ENCODE measurements at regions not wholly inside any gene's neighbourhood (a gene's known extent, or its start where the extent isn't known, plus 50 kb on each side); places are given as distances from the start of the nearest gene placed in this dataset.

GRCh38 chr15:39429898-39430357 lies 151.0 kb upstream of the THBS1 start:
- no peak for TF ChIP-seq CHD2 (IDR thresholded peaks at IDR 0.05; ENCODE audit: low read length)
- no peak for TF ChIP-seq RAD21 (IDR thresholded peaks at IDR 0.05 in 1 of 2, conservative IDR thresholded peaks at IDR 0.05 in 1 of 2; ENCODE audit: low read depth in 2 of 2, low read length in 2 of 2)
- no peak for TF ChIP-seq BACH1 (IDR thresholded peaks at IDR 0.05; ENCODE audit: low read length)
- TF ChIP-seq POLR2A (IDR thresholded peaks at IDR 0.05; ENCODE audit: control extremely low read depth in 1 of 2, low read depth in 2 of 2, low read length in 2 of 2) = no peak
- no peak for TF ChIP-seq RXRA (IDR thresholded peaks at IDR 0.05; ENCODE audit: insufficient read depth, low read depth, low read length)
- no peak for TF ChIP-seq CTCF (IDR thresholded peaks at IDR 0.05; ENCODE audit: control extremely low read depth in 1 of 3, insufficient read depth in 1 of 3, low read depth in 1 of 3, low read length in 3 of 3)
- TF ChIP-seq SIX5 (IDR thresholded peaks at IDR 0.05; ENCODE audit: low read depth, low read length) = no peak
- TF ChIP-seq EGR1 (IDR thresholded peaks at IDR 0.05; ENCODE audit: borderline replicate concordance, low read depth, low read length) = no peak
- no peak for TF ChIP-seq SP4 (IDR thresholded peaks at IDR 0.05; ENCODE audit: low read length)
- no peak for TF ChIP-seq TAF1 (IDR thresholded peaks at IDR 0.05; ENCODE audit: low read depth, low read length)
- 61% methylated on average over 3 of the region's 3 CpGs; no CpG with 5 or more reads in 1 of the 2 experiments for WGBS, 2 experiments (ENCODE audit: extremely low coverage in 1 of 2, insufficient coverage in 1 of 2, insufficient read length in 1 of 2, insufficient replicate concordance in 2 of 2, low coverage in 1 of 2, low lambda C conversion rate in 2 of 2, missing lambda C conversion rate in 1 of 2)
- ChIA-PET CTCF (ENCODE audit: partially characterized antibody) (interaction anchor here (0.6 to 0.8 kb wide), 2 partner anchors 9 to 23 kb away, joined by 3 read pairs; no protein-coding TSS in a partner anchor), POLR2A (ENCODE audit: partially characterized antibody) (no interaction called here)
- no peaks in the 10 kb centered on the region for H3K79me2 ChIP-seq (ENCODE audit: control insufficient read depth in 1 of 2, insufficient read depth in 2 of 2, low read length in 2 of 2)
- no peaks in the 10 kb centered on the region for H3K23me2 ChIP-seq (ENCODE audit: low read depth, low read length)
- H3K27me3 ChIP-seq (replicated peaks in 1 of 4; ENCODE audit: control insufficient read depth in 3 of 4, extremely low read depth in 1 of 4, insufficient read depth in 3 of 4, low read length in 3 of 4) = no peaks in the 10 kb centered on the region; a peak in 1 of 7 replicates
- FAIRE-seq = no peak
- H4K20me1 ChIP-seq (replicated peaks in 1 of 2; ENCODE audit: control insufficient read depth in 1 of 2, insufficient read depth in 2 of 2, low read length in 2 of 2) = no peaks in the 10 kb centered on the region
- no peak overlapping the region for H3K4me2 ChIP-seq (ENCODE audit: insufficient read depth in 1 of 2, low read depth in 2 of 2, low read length in 2 of 2)
- H2BK120ac ChIP-seq (replicated peaks; ENCODE audit: low read depth, low read length) = no peak overlapping the region
- H3K56ac ChIP-seq (replicated peaks; ENCODE audit: insufficient read length, low read depth, low read length) = no peak overlapping the region
- H2AFZ ChIP-seq (ENCODE audit: low read length) = no peak overlapping the region; the same call in 1 of the 2 replicates
- H4K8ac ChIP-seq (ENCODE audit: extremely low read depth, insufficient read depth, low read length) = no peak overlapping the region
- no peaks in the 10 kb centered on the region for H3K9me3 ChIP-seq (ENCODE audit: insufficient read depth in 2 of 2, low read depth in 1 of 2, low read length in 1 of 2)
- H3K27ac ChIP-seq (ENCODE audit: low read depth, low read length) = no peak overlapping the region
- no peak overlapping the region for H2BK5ac ChIP-seq (ENCODE audit: low read depth, low read length)
- H3K4me1 ChIP-seq (replicated peaks in 1 of 4; ENCODE audit: control insufficient read depth in 3 of 4, insufficient read depth in 4 of 4, low read length in 3 of 4) = peaks cover 2 to 5% (median 3%) of the 10 kb centered on the region in 4 experiments; a peak in 6 of 7 replicates
- no peak overlapping the region for H3K14ac ChIP-seq (ENCODE audit: insufficient read length)
- no peak overlapping the region for H4K5ac ChIP-seq (ENCODE audit: insufficient read length, low read depth, low read length)
- H3K9ac ChIP-seq (replicated peaks in 1 of 4; ENCODE audit: extremely low read depth in 1 of 4, low read depth in 3 of 4, low read length in 3 of 4) = no peak overlapping the region
- no peak overlapping the region for H2AK5ac ChIP-seq (ENCODE audit: low read depth, low read length)
- no peak overlapping the region for H2BK12ac ChIP-seq (ENCODE audit: low read depth, low read length)
- no peak overlapping the region for H2BK15ac ChIP-seq (ENCODE audit: low read length)
- no peak overlapping the region for H3K4ac ChIP-seq (replicated peaks; ENCODE audit: insufficient read length, low read depth, low read length)
- no peak for DNase-seq (ENCODE audit: low read depth in 1 of 2, low spot score in 2 of 2)
- no peak overlapping the region for H3K23ac ChIP-seq (ENCODE audit: insufficient read length)
- no peaks in the 10 kb centered on the region for H3K79me1 ChIP-seq (ENCODE audit: low read depth, low read length)
- H3K18ac ChIP-seq (ENCODE audit: extremely low read depth, low read length) = no peak overlapping the region
- no peak overlapping the region for H3K4me3 ChIP-seq (ENCODE audit: extremely low read depth in 1 of 4, insufficient read depth in 2 of 4, low read depth in 3 of 4, low read length in 4 of 4)
- no peak overlapping the region for H2BK20ac ChIP-seq (ENCODE audit: low read length)
- no peak overlapping the region for H4K91ac ChIP-seq (replicated peaks; ENCODE audit: insufficient read length, low read length)
- H3K36me3 ChIP-seq (ENCODE audit: control insufficient read depth in 2 of 4, insufficient read depth in 4 of 4, low read length in 3 of 4) = no peaks in the 10 kb centered on the region
